ENCODE measurements at regions not wholly inside any gene's neighbourhood (a gene's known extent, or its start where the extent isn't known, plus 50 kb on each side); places are given as distances from the start of the nearest gene placed in this dataset.

GRCh38 chr1:173304529-173305227 is 97.5 kb upstream of the TNFSF4 start:
- no TSS peak for BruUV-seq (replicated peaks)
- no peak for DNase-seq
- H3K27me3 ChIP-seq (replicated peaks; ENCODE audit: control insufficient read depth, insufficient read depth, low read length) = no peaks in the 10 kb centered on the region
- H3K9me3 Mint-ChIP-seq (ENCODE audit: unreplicated experiment) = no peaks in the 10 kb centered on the region
- H3K27ac Mint-ChIP-seq (ENCODE audit: unreplicated experiment) = no peak overlapping the region
- ChIA-PET CTCF (no interaction called here), POLR2A (no interaction called here)
- intact Hi-C loops (cut with micrococcal nuclease; ENCODE audit: unreplicated experiment) = no loop called here
- no peaks in the 10 kb centered on the region for H3K27me3 Mint-ChIP-seq (ENCODE audit: insufficient read depth, unreplicated experiment)
- no peaks in the 10 kb centered on the region; the same call in 1 of the 2 replicates for H3K9me3 ChIP-seq
- H3K36me3 Mint-ChIP-seq (ENCODE audit: insufficient read depth, unreplicated experiment) = no peaks in the 10 kb centered on the region
- no peak for TF ChIP-seq CTCF (IDR thresholded peaks at IDR 0.05; ENCODE audit: insufficient read depth in 1 of 2, low read depth in 1 of 2, low read length in 1 of 2, severe bottlenecking in 1 of 2, unreplicated experiment in 1 of 2)
- H3K4me3 ChIP-seq (ENCODE audit: low read depth, low read length) = no peak overlapping the region
- no peak overlapping the region for H3K4me3 Mint-ChIP-seq (ENCODE audit: unreplicated experiment)
- H3K36me3 ChIP-seq (ENCODE audit: control insufficient read depth, insufficient read depth, low read length) = no peaks in the 10 kb centered on the region
- H3K4me1 Mint-ChIP-seq (ENCODE audit: low read depth, unreplicated experiment) = no peaks in the 10 kb centered on the region
- H3K4me1 ChIP-seq = no peaks in the 10 kb centered on the region

DNA sequence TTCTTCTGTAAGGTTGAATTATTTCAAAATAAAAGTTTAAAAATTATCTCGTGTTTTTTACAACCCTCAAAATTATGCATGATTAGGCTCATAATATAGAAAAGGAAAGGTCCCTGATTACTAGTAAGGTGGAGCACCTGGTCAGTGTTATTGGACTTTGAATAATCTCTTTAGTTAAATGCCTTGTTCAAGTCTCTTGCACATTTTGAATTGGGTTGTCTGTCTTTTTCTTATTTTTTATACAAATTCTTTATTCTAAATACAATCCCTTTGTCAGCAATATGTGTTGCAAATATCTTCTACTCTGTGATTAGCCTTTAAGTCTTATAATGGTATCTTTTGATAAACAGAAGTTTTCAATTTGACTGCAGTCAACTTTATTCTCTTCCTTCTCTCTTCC is 100.7 kb upstream of the TNFSF4 start:
- H3K4me3 Mint-ChIP-seq (ENCODE audit: unreplicated experiment) = no peak overlapping the region
- no peaks in the 10 kb centered on the region for H3K4me1 Mint-ChIP-seq (ENCODE audit: low read depth, unreplicated experiment)
- H3K36me3 ChIP-seq (ENCODE audit: control insufficient read depth, insufficient read depth, low read length) = no peaks in the 10 kb centered on the region
- TF ChIP-seq CTCF (IDR thresholded peaks at IDR 0.05; ENCODE audit: insufficient read depth in 1 of 2, low read depth in 1 of 2, low read length in 1 of 2, severe bottlenecking in 1 of 2, unreplicated experiment in 1 of 2) = no peak
- no peaks in the 10 kb centered on the region for H3K27me3 Mint-ChIP-seq (ENCODE audit: insufficient read depth, unreplicated experiment)
- ChIA-PET CTCF (no interaction called here), POLR2A (no interaction called here)
- H3K27me3 ChIP-seq (replicated peaks; ENCODE audit: control insufficient read depth, insufficient read depth, low read length) = no peaks in the 10 kb centered on the region
- no peaks in the 10 kb centered on the region; the same call in 1 of the 2 replicates for H3K9me3 ChIP-seq
- H3K4me3 ChIP-seq (ENCODE audit: low read depth, low read length) = no peak overlapping the region
- no peaks in the 10 kb centered on the region for H3K36me3 Mint-ChIP-seq (ENCODE audit: insufficient read depth, unreplicated experiment)
- intact Hi-C loops (cut with micrococcal nuclease; ENCODE audit: unreplicated experiment) = no loop called here
- DNase-seq = no peak
- H3K4me1 ChIP-seq = no peaks in the 10 kb centered on the region
- no TSS peak for BruUV-seq (replicated peaks)
- H3K27ac Mint-ChIP-seq (ENCODE audit: unreplicated experiment) = no peak overlapping the region
- H3K9me3 Mint-ChIP-seq (ENCODE audit: unreplicated experiment) = no peaks in the 10 kb centered on the region

DNA sequence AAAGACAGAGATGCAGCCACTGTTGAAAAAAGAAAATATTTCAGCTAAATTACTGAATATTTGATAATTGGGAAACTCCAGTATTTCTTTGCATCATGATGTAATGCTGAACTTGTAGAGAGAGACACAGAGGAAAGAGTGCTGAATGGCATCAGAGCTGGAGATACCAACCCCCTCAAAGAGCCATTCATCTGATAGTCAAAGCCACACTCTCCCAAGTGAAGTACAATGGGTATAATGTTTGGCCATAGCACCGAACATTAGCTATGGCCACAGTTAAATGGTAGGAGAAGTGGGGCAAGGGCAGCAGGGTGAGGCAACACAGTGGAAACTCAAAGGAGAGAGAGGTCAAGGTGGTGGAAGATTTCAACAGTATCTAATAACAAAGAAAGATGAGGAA is 107.5 kb upstream of the TNFSF4 start:
- H3K4me1 Mint-ChIP-seq (ENCODE audit: low read depth, unreplicated experiment) = no peaks in the 10 kb centered on the region
- no peak overlapping the region for H3K4me3 Mint-ChIP-seq (ENCODE audit: unreplicated experiment)
- no peaks in the 10 kb centered on the region for H3K9me3 Mint-ChIP-seq (ENCODE audit: unreplicated experiment)
- peaks cover 4% of the 10 kb centered on the region for H3K27me3 Mint-ChIP-seq (ENCODE audit: insufficient read depth, unreplicated experiment)
- Histone ChIP-seq H3K4me3 (ENCODE audit: low read depth, low read length) (no peak overlapping the region), H3K4me1 (no peaks in the 10 kb centered on the region), H3K27me3 (replicated peaks; ENCODE audit: control insufficient read depth, insufficient read depth, low read length) (no peaks in the 10 kb centered on the region), H3K9me3 (no peaks in the 10 kb centered on the region; the same call in 1 of the 2 replicates), H3K36me3 (ENCODE audit: control insufficient read depth, insufficient read depth, low read length) (no peaks in the 10 kb centered on the region)
- CTCF ChIA-PET = no interaction called here
- intact Hi-C loops (cut with micrococcal nuclease; ENCODE audit: unreplicated experiment) = no loop called here
- DNase-seq = no peak
- no peak overlapping the region for H3K27ac Mint-ChIP-seq (ENCODE audit: unreplicated experiment)
- no peak for TF ChIP-seq CTCF (IDR thresholded peaks at IDR 0.05; ENCODE audit: insufficient read depth in 1 of 2, low read depth in 1 of 2, low read length in 1 of 2, severe bottlenecking in 1 of 2, unreplicated experiment in 1 of 2)
- BruUV-seq (replicated peaks) = no TSS peak
- H3K36me3 Mint-ChIP-seq (ENCODE audit: insufficient read depth, unreplicated experiment) = no peaks in the 10 kb centered on the region
- POLR2A ChIA-PET = no interaction called here
